HEK293T (cell line): ENCODE measurements at regions not wholly inside any gene's neighbourhood (a gene's known extent, or its start where the extent isn't known, plus 50 kb on each side); places are given as distances from the start of the nearest gene placed in this dataset.

Experiments
- CTCF ChIA-PET: fragments of 350-600 bp; formaldehyde crosslinking; extraction: SDS; loops from one replicate; lab custom pipeline; 2021; ENCODE audit warnings: antibody characterized with exemption, inconsistent platforms; lab: Yijun Ruan, JAX
- POLR2A ChIA-PET: fragments of 350-600 bp; formaldehyde crosslinking; extraction: SDS; loops from one replicate; lab custom pipeline; 2020; ENCODE audit warnings: antibody characterized with exemption, inconsistent platforms; lab: Yijun Ruan, JAX
- DNase-seq: peaks from one replicate; pipeline ENCODE4 v3.0.0; 2012; ENCODE audit warnings: mixed read lengths; ENCODE audit errors: extremely low spot score
- ARNT ChIP-seq: fragments of 450-650 bp; IDR thresholded peaks from 2 replicates; pipeline ENCODE4 v1.6.1; 2017; ENCODE audit warnings: mild to moderate bottlenecking
- BHLHE40 ChIP-seq: fragments of 450-650 bp; IDR thresholded peaks from 2 replicates; pipeline ENCODE4 v1.6.1; 2016; ENCODE audit warnings: mild to moderate bottlenecking, moderate library complexity, borderline replicate concordance
- CTBP1 ChIP-seq: fragments of 450-650 bp; IDR thresholded peaks from 2 replicates; pipeline ENCODE4 v1.6.1; 2016; ENCODE audit warnings: borderline replicate concordance
- ELF4 ChIP-seq: fragments of 450-650 bp; IDR thresholded peaks from 2 replicates; pipeline ENCODE4 v1.6.1; 2017; ENCODE audit warnings: antibody characterized with exemption
- FOXA1 ChIP-seq: fragments of 450-650 bp; IDR thresholded peaks from 2 replicates; pipeline ENCODE4 v1.6.1; 2016; ENCODE audit warnings: mild to moderate bottlenecking
- FOXK2 ChIP-seq: fragments of 450-650 bp; IDR thresholded peaks from 2 replicates; pipeline ENCODE4 v1.6.1; 2016; ENCODE audit warnings: mild to moderate bottlenecking
- FOXM1 ChIP-seq: fragments of 450-650 bp; IDR thresholded peaks from 2 replicates; pipeline ENCODE4 v1.6.1; 2017; ENCODE audit warnings: mild to moderate bottlenecking, borderline replicate concordance
- HDGF ChIP-seq: fragments of 450-650 bp; IDR thresholded peaks from 2 replicates; pipeline ENCODE4 v1.6.1; 2017; ENCODE audit warnings: antibody characterized with exemption, borderline replicate concordance
- L3MBTL2 ChIP-seq: fragments of 450-650 bp; conservative IDR thresholded peaks from 2 replicates; pipeline ENCODE4 v1.6.1; 2016; ENCODE audit warnings: mild to moderate bottlenecking
- LEF1 ChIP-seq: fragments of 450-650 bp; IDR thresholded peaks from 2 replicates; pipeline ENCODE4 v1.6.1; 2017; ENCODE audit warnings: mild to moderate bottlenecking, borderline replicate concordance
- NFRKB ChIP-seq: fragments of 450-650 bp; IDR thresholded peaks from 2 replicates; pipeline ENCODE4 v1.6.1; 2016; ENCODE audit warnings: mild to moderate bottlenecking, moderate library complexity
- SP1 ChIP-seq: fragments of 450-650 bp; IDR thresholded peaks from 2 replicates; pipeline ENCODE4 v1.6.1; 2017
- SUZ12 ChIP-seq: fragments of 450-650 bp; IDR thresholded peaks from 2 replicates; pipeline ENCODE4 v1.6.1; 2016; ENCODE audit warnings: mild to moderate bottlenecking
- TARDBP ChIP-seq: fragments of 450-650 bp; IDR thresholded peaks from 2 replicates; pipeline ENCODE4 v1.6.1; 2016
- ZNF384 ChIP-seq: fragments of 450-650 bp; IDR thresholded peaks from 2 replicates; pipeline ENCODE4 v1.6.1; 2016
- TF ChIP-seq, protein P1 (sequence below): fragments of 450-650 bp; IDR thresholded peaks from 2 replicates; pipeline ENCODE4 v1.6.1; 2016

DNA sequence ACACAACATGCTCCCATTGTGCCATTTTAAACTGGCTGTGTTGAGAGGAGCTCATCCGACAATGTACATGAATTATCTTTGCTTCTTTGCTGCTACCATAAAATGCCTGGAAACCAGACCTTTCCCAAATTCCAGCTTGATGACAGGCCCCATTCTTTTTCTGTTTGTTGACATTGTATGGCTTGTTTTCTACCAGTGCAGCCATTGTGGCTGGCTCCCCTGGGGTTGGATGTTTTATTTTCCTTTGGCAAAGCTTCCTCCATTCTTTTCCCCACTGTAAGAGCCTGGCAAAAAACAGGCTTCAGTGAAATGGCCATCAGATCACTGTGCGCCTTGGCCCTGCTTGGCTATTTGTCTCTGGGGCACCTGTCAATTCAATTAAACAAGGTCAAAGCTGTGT is 532.5 kb downstream of the VRK1 start:
- POLR2A ChIA-PET, result no interaction called here

DNA sequence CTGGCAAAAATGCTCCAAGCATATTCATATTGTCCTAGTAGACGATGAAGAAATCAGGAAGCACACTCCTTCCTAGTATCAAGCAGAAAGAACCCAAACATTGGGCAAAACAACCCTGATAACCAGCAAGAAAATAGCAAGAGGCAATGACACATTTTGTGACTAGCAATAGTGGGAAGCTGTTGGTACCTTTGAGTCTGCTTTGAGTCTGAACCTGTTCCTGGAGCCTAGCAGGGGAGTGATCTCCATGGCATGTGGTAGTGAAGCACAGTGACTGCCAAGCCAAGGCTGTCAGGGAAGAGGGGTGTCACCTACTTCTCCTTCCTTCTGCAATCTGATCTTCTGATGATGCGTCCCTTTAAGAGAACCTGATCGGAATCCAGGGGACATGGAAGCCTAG is 533.9 kb downstream of the VRK1 start:
- TF ChIP-seq ARNT (no peak), TARDBP (no peak), HDGF (no peak), FOXA1 (no peak), BHLHE40 (no peak), ZNF384 (no peak), L3MBTL2 (no peak), FOXK2 (no peak), ELF4 (no peak), CTBP1 (no peak), SP1 (no peak), NFRKB (no peak)
- TF ChIP-seq, protein P1, sequence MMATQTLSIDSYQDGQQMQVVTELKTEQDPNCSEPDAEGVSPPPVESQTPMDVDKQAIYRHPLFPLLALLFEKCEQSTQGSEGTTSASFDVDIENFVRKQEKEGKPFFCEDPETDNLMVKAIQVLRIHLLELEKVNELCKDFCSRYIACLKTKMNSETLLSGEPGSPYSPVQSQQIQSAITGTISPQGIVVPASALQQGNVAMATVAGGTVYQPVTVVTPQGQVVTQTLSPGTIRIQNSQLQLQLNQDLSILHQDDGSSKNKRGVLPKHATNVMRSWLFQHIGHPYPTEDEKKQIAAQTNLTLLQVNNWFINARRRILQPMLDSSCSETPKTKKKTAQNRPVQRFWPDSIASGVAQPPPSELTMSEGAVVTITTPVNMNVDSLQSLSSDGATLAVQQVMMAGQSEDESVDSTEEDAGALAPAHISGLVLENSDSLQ, result no peak
- no peak for DNase-seq
- ChIA-PET POLR2A (no interaction called here), CTCF (no interaction called here)

More for the DNA sequence above, 532.5 kb downstream of the VRK1 start:
- CTCF ChIA-PET, result interaction anchor here (0.6 kb wide), 1 partner anchor 1269 kb away, joined by 3 read pairs; no protein-coding TSS in a partner anchor
- TF ChIP-seq L3MBTL2 (no peak), CTBP1 (no peak), ELF4 (no peak), FOXM1 (no peak), SUZ12 (no peak), LEF1 (no peak), ARNT (no peak), SP1 (no peak), NFRKB (no peak), ZNF384 (no peak), FOXA1 (no peak), HDGF (no peak), TARDBP (no peak), FOXK2 (no peak), BHLHE40 (no peak)
- TF ChIP-seq, protein P1, result no peak
- no peak for DNase-seq

DNA sequence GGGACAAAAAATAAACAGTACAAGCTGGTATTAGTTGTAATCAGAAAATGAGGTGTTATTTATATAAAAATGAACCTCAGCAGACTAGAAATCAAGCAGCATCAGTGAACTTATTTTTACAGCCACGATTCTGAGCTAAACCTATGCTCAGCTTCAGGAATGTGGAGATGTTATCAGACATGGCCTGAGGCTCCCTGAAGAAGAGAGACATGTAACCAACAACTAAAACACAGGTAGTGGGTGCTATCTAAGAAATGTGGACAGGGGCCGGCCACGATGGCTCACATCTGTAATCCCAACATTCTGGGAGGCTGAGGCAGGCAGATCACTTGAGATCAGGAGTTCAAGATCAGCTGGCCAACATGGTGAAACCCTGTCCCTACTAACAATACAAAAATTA is 534.3 kb downstream of the VRK1 start:
- POLR2A ChIA-PET, result no interaction called here
- DNase-seq, result no peak
- CTCF ChIA-PET, result no interaction called here
- TF ChIP-seq SP1, result no peak
- TF ChIP-seq FOXK2, result no peak
- TF ChIP-seq, protein P1, result no peak
- no peak for TF ChIP-seq LEF1
- no peak for TF ChIP-seq HDGF
- no peak for TF ChIP-seq FOXA1

- TF ChIP-seq FOXA1, result no peak
- no peak for TF ChIP-seq ZNF384
- TF ChIP-seq SP1, result no peak
- TF ChIP-seq SUZ12, result no peak
- TF ChIP-seq LEF1, result no peak
- no peak for TF ChIP-seq ARNT
- no peak for TF ChIP-seq NFRKB
- no peak for TF ChIP-seq CTBP1
- no peak for TF ChIP-seq FOXM1
- TF ChIP-seq, protein P1, result no peak
- TF ChIP-seq FOXK2, result no peak
- TF ChIP-seq HDGF, result no peak
- no peak for TF ChIP-seq ELF4
- TF ChIP-seq BHLHE40, result no peak
- no peak for TF ChIP-seq TARDBP
- TF ChIP-seq L3MBTL2, result no peak
- ChIA-PET CTCF (no interaction called here), POLR2A (no interaction called here)
Observed at GRCh38 chr14:97336179-97336578, 539.0 kb downstream of the VRK1 start.

DNA sequence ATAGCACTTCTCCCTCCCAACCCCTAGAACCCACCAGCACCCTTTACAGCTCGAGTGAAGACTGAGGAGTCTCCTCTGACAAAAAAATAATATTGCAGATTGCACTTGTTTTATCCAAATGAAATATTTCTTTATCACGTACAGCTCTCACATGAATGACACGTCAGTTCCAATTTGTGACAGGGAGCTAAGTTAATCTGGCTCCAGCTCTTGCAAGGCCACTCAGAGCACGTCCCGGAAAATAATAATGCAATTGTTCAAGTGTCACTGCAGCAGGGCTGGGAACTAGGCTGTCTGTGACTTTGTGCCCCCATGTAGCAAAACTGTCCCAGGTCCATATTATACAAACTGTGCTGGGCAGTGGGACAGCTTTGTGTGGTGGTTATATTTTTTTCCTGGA is 539.6 kb downstream of the VRK1 start:
- DNase-seq, result no peak
- no peak for TF ChIP-seq L3MBTL2
- TF ChIP-seq FOXK2, result no peak
- TF ChIP-seq ARNT, result no peak
- no peak for TF ChIP-seq SUZ12
- no peak for TF ChIP-seq HDGF
- no peak for TF ChIP-seq ZNF384
- no peak for TF ChIP-seq BHLHE40
- no peak for TF ChIP-seq CTBP1
- no peak for TF ChIP-seq FOXA1
- no peak for TF ChIP-seq SP1
- TF ChIP-seq LEF1, result no peak
- TF ChIP-seq FOXM1, result no peak
- no peak for TF ChIP-seq TARDBP
- ChIA-PET CTCF (no interaction called here), POLR2A (no interaction called here)

More at GRCh38 chr14:97336179-97336578, 539.0 kb downstream of the VRK1 start:
- DNase-seq, result no peak

GRCh38 chr14:97337267-97337666 is 540.1 kb downstream of the VRK1 start:
- ChIA-PET POLR2A (no interaction called here), CTCF (no interaction called here)
- no peak for DNase-seq
- TF ChIP-seq L3MBTL2 (no peak), CTBP1 (no peak), TARDBP (no peak), SUZ12 (no peak), SP1 (no peak), NFRKB (no peak), ZNF384 (no peak), HDGF (no peak), BHLHE40 (no peak), LEF1 (no peak), ARNT (no peak), ELF4 (no peak)
- TF ChIP-seq, protein P1, result no peak
